GM12892 (cell line): ENCODE measurements at regions not wholly inside any gene's neighbourhood (a gene's known extent, or its start where the extent isn't known, plus 50 kb on each side); places are given as distances from the start of the nearest gene placed in this dataset.

ENCODE experiments used
- POLR2A ChIP-seq: IDR thresholded peaks from 2 replicates; pipeline ENCODE4 v1.6.1; 2011; ENCODE audit warnings: low read depth, low read length, control low read depth
- POLR2AphosphoS5 ChIP-seq: IDR thresholded peaks from 2 replicates; pipeline ENCODE4 v1.6.1; 2011; ENCODE audit warnings: low read depth, low read length, control low read depth
- TAF1 ChIP-seq: IDR thresholded peaks from 2 replicates; pipeline ENCODE4 v1.6.1; 2011; ENCODE audit warnings: low read depth, mild to moderate bottlenecking, control low read depth, low read length, borderline replicate concordance

DNA sequence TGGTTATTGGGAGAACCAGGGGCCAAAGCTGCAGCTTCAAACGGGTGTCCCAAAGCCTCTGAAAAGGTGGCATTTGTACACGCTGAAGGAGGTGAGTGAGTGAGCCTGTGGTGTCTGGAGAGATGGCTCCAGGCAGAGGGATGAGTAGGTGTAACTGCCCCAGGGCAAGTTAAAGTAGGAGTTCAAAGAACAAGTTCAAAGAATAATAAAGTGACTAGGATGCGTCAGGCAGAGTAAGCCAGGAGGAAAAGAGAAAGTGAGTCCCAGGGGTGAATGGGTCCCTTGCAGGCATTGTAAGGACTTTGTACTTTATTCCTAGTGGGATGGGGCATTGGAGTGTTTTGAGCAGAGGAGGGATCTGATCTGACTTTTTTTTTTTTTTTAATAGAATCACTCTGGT lies 201.4 kb upstream of the PWP1 start:
- TF ChIP-seq POLR2AphosphoS5 = no peak
- no peak for TF ChIP-seq POLR2A
- TF ChIP-seq TAF1 = no peak
